ENCODE measurements at regions not wholly inside any gene's neighbourhood (a gene's known extent, or its start where the extent isn't known, plus 50 kb on each side); places are given as distances from the start of the nearest gene placed in this dataset.

DNA sequence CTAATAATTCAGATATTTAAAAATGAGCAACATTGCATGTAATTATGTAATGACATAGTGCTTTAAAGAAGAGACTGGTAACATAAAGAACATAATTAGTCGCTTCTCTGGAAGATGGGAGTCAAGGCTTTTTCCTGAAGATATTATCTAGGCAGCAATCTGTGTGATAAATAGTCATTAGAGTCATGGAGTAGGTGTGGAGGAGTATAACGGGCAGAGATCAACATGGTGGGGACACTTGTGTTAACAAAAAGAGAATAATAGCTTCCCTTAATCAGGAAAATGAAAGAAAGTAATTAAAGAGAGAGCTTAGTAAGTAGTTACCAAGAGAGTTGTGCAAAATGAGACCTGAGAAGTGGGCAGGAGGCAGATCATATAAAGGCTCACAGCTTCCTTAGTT lies 1417.1 kb upstream of the ATXN8OS start:
- no peaks in the 10 kb centered on the region for H3K4me1 ChIP-seq (ENCODE audit: control insufficient read depth in 1 of 2, insufficient read depth in 2 of 2, low read depth in 1 of 2, low read length in 1 of 2)
- H4K20me1 ChIP-seq (ENCODE audit: insufficient read depth), result no peaks in the 10 kb centered on the region
- no peaks in the 10 kb centered on the region for H3K9me2 ChIP-seq
- H3K4me3 ChIP-seq (ENCODE audit: low read depth in 2 of 2, low read length in 1 of 2), result no peak overlapping the region
- no peaks in the 10 kb centered on the region for H3F3A ChIP-seq (replicated peaks; ENCODE audit: insufficient read depth)
- ChIA-PET CTCF (interaction anchor here (1.0 kb wide), 1 partner anchor 37 kb away, joined by 4 read pairs; no protein-coding TSS in a partner anchor), POLR2A (no interaction called here)
- no peaks in the 10 kb centered on the region for H3K79me2 ChIP-seq (ENCODE audit: insufficient read depth)
- H3K9ac ChIP-seq, result no peak overlapping the region
- TF ChIP-seq JUND (IDR thresholded peaks at IDR 0.05) (no peak), FOSL2 (IDR thresholded peaks at IDR 0.05; ENCODE audit: borderline replicate concordance, low read depth) (no peak), EZH2phosphoT487 (IDR thresholded peaks at IDR 0.05; ENCODE audit: borderline replicate concordance, low read depth) (no peak), RFX5 (IDR thresholded peaks at IDR 0.05; ENCODE audit: low read length) (no peak), MXI1 (IDR thresholded peaks at IDR 0.05; ENCODE audit: low read depth, low read length) (no peak), GABPA (IDR thresholded peaks at IDR 0.05; ENCODE audit: low read depth) (no peak)
- TF ChIP-seq, protein P1, sequence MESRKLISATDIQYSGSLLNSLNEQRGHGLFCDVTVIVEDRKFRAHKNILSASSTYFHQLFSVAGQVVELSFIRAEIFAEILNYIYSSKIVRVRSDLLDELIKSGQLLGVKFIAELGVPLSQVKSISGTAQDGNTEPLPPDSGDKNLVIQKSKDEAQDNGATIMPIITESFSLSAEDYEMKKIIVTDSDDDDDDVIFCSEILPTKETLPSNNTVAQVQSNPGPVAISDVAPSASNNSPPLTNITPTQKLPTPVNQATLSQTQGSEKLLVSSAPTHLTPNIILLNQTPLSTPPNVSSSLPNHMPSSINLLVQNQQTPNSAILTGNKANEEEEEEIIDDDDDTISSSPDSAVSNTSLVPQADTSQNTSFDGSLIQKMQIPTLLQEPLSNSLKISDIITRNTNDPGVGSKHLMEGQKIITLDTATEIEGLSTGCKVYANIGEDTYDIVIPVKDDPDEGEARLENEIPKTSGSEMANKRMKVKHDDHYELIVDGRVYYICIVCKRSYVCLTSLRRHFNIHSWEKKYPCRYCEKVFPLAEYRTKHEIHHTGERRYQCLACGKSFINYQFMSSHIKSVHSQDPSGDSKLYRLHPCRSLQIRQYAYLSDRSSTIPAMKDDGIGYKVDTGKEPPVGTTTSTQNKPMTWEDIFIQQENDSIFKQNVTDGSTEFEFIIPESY (IDR thresholded peaks at IDR 0.05; ENCODE audit: borderline replicate concordance, low read depth), result no peak
- TF ChIP-seq, protein P2, sequence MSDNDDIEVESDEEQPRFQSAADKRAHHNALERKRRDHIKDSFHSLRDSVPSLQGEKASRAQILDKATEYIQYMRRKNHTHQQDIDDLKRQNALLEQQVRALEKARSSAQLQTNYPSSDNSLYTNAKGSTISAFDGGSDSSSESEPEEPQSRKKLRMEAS (IDR thresholded peaks at IDR 0.05; ENCODE audit: low read depth), result no peak
- no peaks in the 10 kb centered on the region for H3K36me3 ChIP-seq (replicated peaks in 1 of 2; ENCODE audit: control insufficient read depth in 1 of 2, insufficient read depth in 2 of 2, low read length in 1 of 2)
- no peak overlapping the region for H3K4me2 ChIP-seq
- H3K27me3 ChIP-seq (ENCODE audit: insufficient read depth), result no peaks in the 10 kb centered on the region
- H3K9me3 ChIP-seq, result no peaks in the 10 kb centered on the region
- H2AFZ ChIP-seq (ENCODE audit: low read depth), result no peak overlapping the region
- DNase-seq, result no peak
- H3K27ac ChIP-seq (ENCODE audit: low read depth in 2 of 2, low read length in 1 of 2), result no peak overlapping the region
- WGBS (ENCODE audit: low lambda C conversion rate), result 56% methylated on average over 2 of the region's 2 CpGs

DNA sequence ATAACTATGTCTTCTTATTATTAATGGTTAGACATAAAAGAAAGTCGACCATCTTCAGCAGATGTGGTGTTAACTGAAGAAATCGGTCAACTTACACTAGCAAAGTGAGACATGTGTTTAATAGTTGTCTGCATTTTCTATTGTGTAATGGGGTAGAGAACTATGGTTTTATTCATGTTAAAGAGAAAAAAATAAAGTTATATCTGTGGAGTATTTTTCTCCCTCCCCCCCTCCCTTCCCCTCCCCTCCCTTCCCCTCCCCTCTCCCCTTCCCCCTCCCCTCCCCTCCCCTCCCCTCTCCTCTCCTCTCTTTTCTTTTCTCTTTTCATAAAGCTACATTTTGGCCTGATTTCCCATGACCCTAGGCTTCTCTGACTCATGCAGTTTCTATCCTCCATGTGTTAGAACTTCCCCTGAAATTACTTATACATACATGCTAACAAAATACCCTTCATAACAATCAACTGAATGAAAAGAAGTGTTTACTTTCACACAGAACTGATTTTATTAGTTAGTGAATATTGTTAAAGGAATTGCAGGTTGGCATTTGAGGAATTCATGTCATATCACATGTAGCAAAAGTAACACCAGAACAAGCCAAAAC lies 1431.0 kb upstream of the ATXN8OS start:
- WGBS (ENCODE audit: low lambda C conversion rate), result 72% methylated on average over 2 of the region's 2 CpGs
- Histone ChIP-seq H3K36me3 (replicated peaks in 1 of 2; ENCODE audit: control insufficient read depth in 1 of 2, insufficient read depth in 2 of 2, low read length in 1 of 2) (no peaks in the 10 kb centered on the region), H3F3A (replicated peaks; ENCODE audit: insufficient read depth) (peaks cover 3% of the 10 kb centered on the region), H3K9ac (no peak overlapping the region), H2AFZ (ENCODE audit: low read depth) (no peak overlapping the region), H3K9me2 (no peaks in the 10 kb centered on the region), H3K79me2 (ENCODE audit: insufficient read depth) (no peaks in the 10 kb centered on the region), H3K27me3 (ENCODE audit: insufficient read depth) (no peaks in the 10 kb centered on the region), H3K9me3 (no peaks in the 10 kb centered on the region), H4K20me1 (ENCODE audit: insufficient read depth) (no peaks in the 10 kb centered on the region), H3K4me2 (no peak overlapping the region), H3K27ac (ENCODE audit: low read depth in 2 of 2, low read length in 1 of 2) (no peak overlapping the region), H3K4me1 (ENCODE audit: control insufficient read depth in 1 of 2, insufficient read depth in 2 of 2, low read depth in 1 of 2, low read length in 1 of 2) (no peaks in the 10 kb centered on the region), H3K4me3 (ENCODE audit: low read depth in 2 of 2, low read length in 1 of 2) (no peak overlapping the region)
- ChIA-PET CTCF (no interaction called here), POLR2A (no interaction called here)
- DNase-seq, result no peak
- TF ChIP-seq FOXJ3 (CRISPR knock-in tag; IDR thresholded peaks at IDR 0.05), result no peak
- TF ChIP-seq MXI1 (IDR thresholded peaks at IDR 0.05; ENCODE audit: low read depth, low read length), result no peak
- no peak for TF ChIP-seq GABPA (IDR thresholded peaks at IDR 0.05; ENCODE audit: low read depth)
- TF ChIP-seq NRF1 (IDR thresholded peaks at IDR 0.05; ENCODE audit: low read depth, low read length), result no peak
- TF ChIP-seq SIN3A (IDR thresholded peaks at IDR 0.05; ENCODE audit: borderline replicate concordance, low read depth, low read length), result no peak
- no peak for TF ChIP-seq TCF12 (IDR thresholded peaks at IDR 0.05)
- TF ChIP-seq, protein P1 (IDR thresholded peaks at IDR 0.05; ENCODE audit: borderline replicate concordance, low read depth), result no peak
- TF ChIP-seq, protein P3, sequence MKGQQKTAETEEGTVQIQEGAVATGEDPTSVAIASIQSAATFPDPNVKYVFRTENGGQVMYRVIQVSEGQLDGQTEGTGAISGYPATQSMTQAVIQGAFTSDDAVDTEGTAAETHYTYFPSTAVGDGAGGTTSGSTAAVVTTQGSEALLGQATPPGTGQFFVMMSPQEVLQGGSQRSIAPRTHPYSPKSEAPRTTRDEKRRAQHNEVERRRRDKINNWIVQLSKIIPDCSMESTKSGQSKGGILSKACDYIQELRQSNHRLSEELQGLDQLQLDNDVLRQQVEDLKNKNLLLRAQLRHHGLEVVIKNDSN (IDR thresholded peaks at IDR 0.05; ENCODE audit: borderline replicate concordance, low read depth), result no peak
- no peak for TF ChIP-seq JUND (IDR thresholded peaks at IDR 0.05)
- TF ChIP-seq NFIC (IDR thresholded peaks at IDR 0.05; ENCODE audit: borderline replicate concordance), result no peak
- no peak for TF ChIP-seq MEF2A (IDR thresholded peaks at IDR 0.05; ENCODE audit: borderline replicate concordance, low read depth)
- no peak for TF ChIP-seq RCOR1 (IDR thresholded peaks at IDR 0.05; ENCODE audit: low read length)
- TF ChIP-seq, protein P4, sequence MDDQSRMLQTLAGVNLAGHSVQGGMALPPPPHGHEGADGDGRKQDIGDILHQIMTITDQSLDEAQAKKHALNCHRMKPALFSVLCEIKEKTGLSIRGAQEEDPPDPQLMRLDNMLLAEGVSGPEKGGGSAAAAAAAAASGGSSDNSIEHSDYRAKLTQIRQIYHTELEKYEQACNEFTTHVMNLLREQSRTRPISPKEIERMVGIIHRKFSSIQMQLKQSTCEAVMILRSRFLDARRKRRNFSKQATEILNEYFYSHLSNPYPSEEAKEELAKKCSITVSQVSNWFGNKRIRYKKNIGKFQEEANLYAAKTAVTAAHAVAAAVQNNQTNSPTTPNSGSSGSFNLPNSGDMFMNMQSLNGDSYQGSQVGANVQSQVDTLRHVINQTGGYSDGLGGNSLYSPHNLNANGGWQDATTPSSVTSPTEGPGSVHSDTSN (IDR thresholded peaks at IDR 0.05), result no peak
- no peak for TF ChIP-seq FOXM1 (IDR thresholded peaks at IDR 0.05; ENCODE audit: low read depth)
- TF ChIP-seq, protein P5, sequence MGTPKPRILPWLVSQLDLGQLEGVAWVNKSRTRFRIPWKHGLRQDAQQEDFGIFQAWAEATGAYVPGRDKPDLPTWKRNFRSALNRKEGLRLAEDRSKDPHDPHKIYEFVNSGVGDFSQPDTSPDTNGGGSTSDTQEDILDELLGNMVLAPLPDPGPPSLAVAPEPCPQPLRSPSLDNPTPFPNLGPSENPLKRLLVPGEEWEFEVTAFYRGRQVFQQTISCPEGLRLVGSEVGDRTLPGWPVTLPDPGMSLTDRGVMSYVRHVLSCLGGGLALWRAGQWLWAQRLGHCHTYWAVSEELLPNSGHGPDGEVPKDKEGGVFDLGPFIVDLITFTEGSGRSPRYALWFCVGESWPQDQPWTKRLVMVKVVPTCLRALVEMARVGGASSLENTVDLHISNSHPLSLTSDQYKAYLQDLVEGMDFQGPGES (IDR thresholded peaks at IDR 0.05; ENCODE audit: low read depth, low read length), result no peak
- TF ChIP-seq GATA2 (CRISPR knock-in tag; IDR thresholded peaks at IDR 0.05), result no peak

Measured in SK-N-SH (cell line).